RPMI8226 (cell line): ENCODE measurements at regions not wholly inside any gene's neighbourhood (a gene's known extent, or its start where the extent isn't known, plus 50 kb on each side); places are given as distances from the start of the nearest gene placed in this dataset.
A peak's percentile ranks its signal among the peaks of the same experiment; 100 is the strongest.
"Not testable (repeated sequence)": the region's sequence is repeated elsewhere in the genome, so short reads cannot be mapped to it uniquely, and the experiment has no call there.

ENCODE experiments used
- DNase-seq: peaks from one replicate; pipeline ENCODE4 v3.0.0-alpha.2; 2015

- no peak for DNase-seq
Measured at GRCh38 chr14:66293533-66294105, 192.6 kb upstream of the CCDC196 start.

- no peak for DNase-seq
Measured at GRCh38 chr14:66295386-66295785, 190.8 kb upstream of the CCDC196 start.

- no peak for DNase-seq
Measured at GRCh38 chr14:66300886-66301285, 185.3 kb upstream of the CCDC196 start.

GRCh38 chr14:66306101-66306500, 180.1 kb upstream of the CCDC196 start:
- DNase-seq: no peak

- DNase-seq: no peak
Measured at GRCh38 chr14:66311058-66311457, 175.1 kb upstream of the CCDC196 start.

GRCh38 chr14:66311990-66312389, 174.2 kb upstream of the CCDC196 start:
- DNase-seq: no peak

- DNase-seq: no peak
Measured at GRCh38 chr14:66312451-66312850, 173.7 kb upstream of the CCDC196 start.

- DNase-seq: no peak
Measured at GRCh38 chr14:66315098-66315497, 171.1 kb upstream of the CCDC196 start.

GRCh38 chr14:66315548-66315947, 170.6 kb upstream of the CCDC196 start:
- no peak for DNase-seq

GRCh38 chr14:66322564-66322963, 163.6 kb upstream of the CCDC196 start:
- DNase-seq: no peak

GRCh38 chr14:66330228-66330627, 155.9 kb upstream of the CCDC196 start:
- DNase-seq: no peak

GRCh38 chr14:66330916-66331315, 155.3 kb upstream of the CCDC196 start:
- DNase-seq: no peak

- not testable (repeated sequence) for DNase-seq
Measured at GRCh38 chr14:66333293-66333692, 152.9 kb upstream of the CCDC196 start.

GRCh38 chr14:66341239-66341638, 144.9 kb upstream of the CCDC196 start:
- DNase-seq: no peak

- no peak for DNase-seq
Measured at GRCh38 chr14:66345986-66346385, 140.2 kb upstream of the CCDC196 start.

GRCh38 chr14:66351310-66351709, 134.9 kb upstream of the CCDC196 start:
- no peak for DNase-seq

GRCh38 chr14:66359500-66359899, 126.7 kb upstream of the CCDC196 start:
- DNase-seq: peak; percentile 48

- DNase-seq: no peak
Measured at GRCh38 chr14:66360366-66360926, 125.7 kb upstream of the CCDC196 start.

- DNase-seq: no peak
Measured at GRCh38 chr14:66361013-66361412, 125.2 kb upstream of the CCDC196 start.

- no peak for DNase-seq
Measured at GRCh38 chr14:66365388-66365787, 120.8 kb upstream of the CCDC196 start.

- no peak for DNase-seq
Measured at GRCh38 chr14:66369157-66369697, 116.9 kb upstream of the CCDC196 start.

GRCh38 chr14:66371776-66372175, 114.4 kb upstream of the CCDC196 start:
- DNase-seq: no peak

GRCh38 chr14:66375046-66375964, 110.9 kb upstream of the CCDC196 start:
- no peak for DNase-seq

- no peak for DNase-seq
Measured at GRCh38 chr14:66377574-66377973, 108.6 kb upstream of the CCDC196 start.
